ENCODE measurements at regions not wholly inside any gene's neighbourhood (a gene's known extent, or its start where the extent isn't known, plus 50 kb on each side); places are given as distances from the start of the nearest gene placed in this dataset.

DNA sequence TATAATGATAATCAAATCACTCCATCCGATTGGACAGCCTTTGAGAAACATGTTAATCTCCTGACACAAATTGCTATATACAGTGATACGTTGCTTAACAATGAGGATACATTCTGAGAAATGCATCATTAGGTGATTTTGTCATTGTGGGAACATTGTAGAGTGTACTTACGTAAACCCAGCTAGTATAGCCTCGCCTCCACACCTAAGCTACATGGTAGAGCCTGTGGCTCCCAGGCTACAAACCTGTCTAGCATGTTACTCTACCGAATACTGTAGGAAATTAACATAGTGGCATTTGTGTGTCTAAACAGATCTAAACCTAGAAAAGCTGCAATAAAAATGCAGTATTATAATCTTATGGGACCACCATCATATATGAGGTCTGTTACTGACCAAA is 128.6 kb upstream of the PWP1 start:
- TF ChIP-seq, protein P1, sequence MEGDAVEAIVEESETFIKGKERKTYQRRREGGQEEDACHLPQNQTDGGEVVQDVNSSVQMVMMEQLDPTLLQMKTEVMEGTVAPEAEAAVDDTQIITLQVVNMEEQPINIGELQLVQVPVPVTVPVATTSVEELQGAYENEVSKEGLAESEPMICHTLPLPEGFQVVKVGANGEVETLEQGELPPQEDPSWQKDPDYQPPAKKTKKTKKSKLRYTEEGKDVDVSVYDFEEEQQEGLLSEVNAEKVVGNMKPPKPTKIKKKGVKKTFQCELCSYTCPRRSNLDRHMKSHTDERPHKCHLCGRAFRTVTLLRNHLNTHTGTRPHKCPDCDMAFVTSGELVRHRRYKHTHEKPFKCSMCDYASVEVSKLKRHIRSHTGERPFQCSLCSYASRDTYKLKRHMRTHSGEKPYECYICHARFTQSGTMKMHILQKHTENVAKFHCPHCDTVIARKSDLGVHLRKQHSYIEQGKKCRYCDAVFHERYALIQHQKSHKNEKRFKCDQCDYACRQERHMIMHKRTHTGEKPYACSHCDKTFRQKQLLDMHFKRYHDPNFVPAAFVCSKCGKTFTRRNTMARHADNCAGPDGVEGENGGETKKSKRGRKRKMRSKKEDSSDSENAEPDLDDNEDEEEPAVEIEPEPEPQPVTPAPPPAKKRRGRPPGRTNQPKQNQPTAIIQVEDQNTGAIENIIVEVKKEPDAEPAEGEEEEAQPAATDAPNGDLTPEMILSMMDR (IDR thresholded peaks at IDR 0.05; ENCODE audit: extremely low read depth in 1 of 2, insufficient read depth in 1 of 2, low read depth in 1 of 2, low read length in 2 of 2), result no peak
- TF ChIP-seq POLR2AphosphoS5 (IDR thresholded peaks at IDR 0.05; ENCODE audit: insufficient read depth, low read depth, low read length) (no peak), POLR2A (IDR thresholded peaks at IDR 0.05; ENCODE audit: low read depth, low read length) (no peak), MYC (IDR thresholded peaks at IDR 0.05; ENCODE audit: low read depth, low read length) (no peak), JUN (IDR thresholded peaks at IDR 0.05; ENCODE audit: borderline replicate concordance, insufficient read depth, insufficient read length, low read depth) (no peak), EZH2 (IDR thresholded peaks at IDR 0.05; ENCODE audit: borderline replicate concordance, low read depth, low read length, severe bottlenecking) (no peak), FOS (IDR thresholded peaks at IDR 0.05; ENCODE audit: borderline replicate concordance, insufficient read depth, low read length) (no peak), GATA2 (IDR thresholded peaks at IDR 0.05; ENCODE audit: insufficient read depth, insufficient read length, low read depth, low read length) (no peak)
- TF ChIP-seq, protein P2, sequence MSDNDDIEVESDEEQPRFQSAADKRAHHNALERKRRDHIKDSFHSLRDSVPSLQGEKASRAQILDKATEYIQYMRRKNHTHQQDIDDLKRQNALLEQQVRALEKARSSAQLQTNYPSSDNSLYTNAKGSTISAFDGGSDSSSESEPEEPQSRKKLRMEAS (IDR thresholded peaks at IDR 0.05; ENCODE audit: insufficient read depth, insufficient read length), result no peak
